ENCODE measurements at regions not wholly inside any gene's neighbourhood (a gene's known extent, or its start where the extent isn't known, plus 50 kb on each side); places are given as distances from the start of the nearest gene placed in this dataset.

DNA sequence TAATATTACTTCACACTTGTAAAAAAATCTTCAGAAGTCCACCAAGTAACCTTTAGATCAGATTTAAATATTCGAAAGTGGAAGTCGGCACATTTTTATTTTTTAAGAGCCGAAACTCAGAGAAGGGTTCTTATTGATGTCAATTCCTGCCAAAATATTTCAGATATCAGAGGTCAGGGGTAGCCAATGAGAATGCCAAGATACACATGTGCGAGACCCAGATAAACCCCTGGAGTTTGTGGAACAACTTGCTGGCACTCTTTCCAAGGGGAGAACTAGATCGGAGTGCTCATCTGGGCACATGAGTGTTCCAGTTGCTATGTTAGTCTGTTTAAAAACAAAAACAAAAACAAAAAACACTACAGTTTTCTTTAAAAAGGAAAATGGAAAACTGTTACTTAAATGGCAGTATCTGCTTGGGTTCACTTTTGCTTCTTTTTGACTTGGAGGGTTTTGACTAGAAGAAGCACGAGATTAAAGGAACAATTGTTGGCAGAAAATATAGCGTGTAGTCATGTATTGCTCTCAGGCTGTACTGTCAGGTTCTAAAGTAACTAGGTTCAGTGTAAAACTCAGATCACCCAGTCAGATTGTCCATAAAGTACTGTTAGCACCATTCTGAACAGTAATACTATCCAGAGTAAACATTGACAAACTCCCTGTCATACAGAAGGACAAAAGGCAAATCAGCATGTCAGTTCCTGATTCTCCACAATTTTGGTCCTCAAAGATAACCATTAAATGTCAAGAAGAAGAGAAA, 188.0 kb upstream of the PACRGL start:
- TF ChIP-seq, protein P1, sequence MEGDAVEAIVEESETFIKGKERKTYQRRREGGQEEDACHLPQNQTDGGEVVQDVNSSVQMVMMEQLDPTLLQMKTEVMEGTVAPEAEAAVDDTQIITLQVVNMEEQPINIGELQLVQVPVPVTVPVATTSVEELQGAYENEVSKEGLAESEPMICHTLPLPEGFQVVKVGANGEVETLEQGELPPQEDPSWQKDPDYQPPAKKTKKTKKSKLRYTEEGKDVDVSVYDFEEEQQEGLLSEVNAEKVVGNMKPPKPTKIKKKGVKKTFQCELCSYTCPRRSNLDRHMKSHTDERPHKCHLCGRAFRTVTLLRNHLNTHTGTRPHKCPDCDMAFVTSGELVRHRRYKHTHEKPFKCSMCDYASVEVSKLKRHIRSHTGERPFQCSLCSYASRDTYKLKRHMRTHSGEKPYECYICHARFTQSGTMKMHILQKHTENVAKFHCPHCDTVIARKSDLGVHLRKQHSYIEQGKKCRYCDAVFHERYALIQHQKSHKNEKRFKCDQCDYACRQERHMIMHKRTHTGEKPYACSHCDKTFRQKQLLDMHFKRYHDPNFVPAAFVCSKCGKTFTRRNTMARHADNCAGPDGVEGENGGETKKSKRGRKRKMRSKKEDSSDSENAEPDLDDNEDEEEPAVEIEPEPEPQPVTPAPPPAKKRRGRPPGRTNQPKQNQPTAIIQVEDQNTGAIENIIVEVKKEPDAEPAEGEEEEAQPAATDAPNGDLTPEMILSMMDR (IDR thresholded peaks at IDR 0.05; ENCODE audit: insufficient read depth, low read length, poor library complexity, severe bottlenecking), result no peak
- no peak for TF ChIP-seq EZH2phosphoT487 (conservative IDR thresholded peaks at IDR 0.05; ENCODE audit: low read length)
